DMS 273 (cell line): ENCODE measurements at regions not wholly inside any gene's neighbourhood (a gene's known extent, or its start where the extent isn't known, plus 50 kb on each side); places are given as distances from the start of the nearest gene placed in this dataset.

Source experiments
- DNase-seq: peaks from one replicate; lab custom pipeline; 2025; ENCODE audit not compliant: unreplicated experiment; lab: John Stamatoyannopoulos, UW

DNA sequence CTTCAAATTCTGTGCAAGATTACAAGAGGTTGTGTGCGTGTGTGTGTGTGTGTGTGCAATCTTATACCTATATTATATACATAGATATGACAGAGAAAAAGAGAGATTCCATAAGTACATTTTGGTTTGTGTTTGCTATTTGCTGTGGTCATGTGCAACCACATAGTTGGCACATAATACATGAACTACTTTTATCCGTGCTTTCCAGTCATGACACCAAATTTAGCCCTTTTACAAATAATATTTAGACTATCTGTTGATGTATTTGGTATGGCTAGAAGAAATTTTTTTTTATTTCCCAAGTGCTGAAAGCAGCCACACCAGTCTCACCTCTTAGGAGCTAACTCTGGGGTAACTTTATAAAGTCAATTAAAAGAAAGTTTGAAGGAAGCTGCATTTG is 63.5 kb upstream of the EGFR start:
- DNase-seq: no peak

GRCh38 chr7:54955696-54956420 is 63.0 kb upstream of the EGFR start:
- DNase-seq: no peak

- DNase-seq: no peak
Observed at GRCh38 chr7:54956865-54957264, 62.0 kb upstream of the EGFR start.

DNA sequence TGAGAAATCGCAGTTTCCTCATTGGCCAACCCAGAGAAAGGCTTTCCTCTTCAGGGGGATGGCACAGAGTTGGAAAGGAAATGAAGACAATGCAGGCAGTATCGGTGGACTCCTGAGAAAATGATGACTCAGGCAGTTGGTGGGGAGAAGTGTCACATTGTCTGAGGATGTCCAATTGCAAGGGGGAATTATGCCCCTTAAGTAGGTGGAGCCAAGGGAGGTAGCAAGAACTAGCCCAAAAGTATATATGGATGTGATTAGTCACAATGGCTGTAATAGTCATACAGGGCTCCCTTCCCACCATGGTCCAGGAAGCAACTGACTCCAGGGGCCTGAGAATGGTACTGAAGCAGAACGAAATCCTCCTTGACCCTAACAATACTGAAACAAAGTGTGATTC is 58.3 kb upstream of the EGFR start:
- DNase-seq: no peak

DNA sequence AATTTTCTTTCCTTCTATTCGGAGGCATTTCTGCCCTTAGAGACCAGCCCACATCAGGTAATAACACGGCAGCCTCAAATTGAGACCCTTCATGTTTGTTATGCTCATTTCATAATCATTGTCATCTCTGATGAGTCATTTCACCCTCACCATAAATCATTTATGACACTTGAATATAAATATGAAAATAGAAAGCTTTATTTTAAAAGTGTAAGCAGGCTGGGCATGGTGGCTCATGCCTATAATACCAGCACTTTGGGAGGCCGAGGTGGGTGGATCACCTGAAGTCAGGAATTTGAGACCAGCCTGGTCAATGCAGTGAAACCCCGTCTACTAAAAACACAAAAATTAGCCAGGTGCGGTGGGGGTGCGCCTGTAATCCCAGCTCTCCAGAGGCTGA is 57.4 kb upstream of the EGFR start:
- no peak for DNase-seq

DNA sequence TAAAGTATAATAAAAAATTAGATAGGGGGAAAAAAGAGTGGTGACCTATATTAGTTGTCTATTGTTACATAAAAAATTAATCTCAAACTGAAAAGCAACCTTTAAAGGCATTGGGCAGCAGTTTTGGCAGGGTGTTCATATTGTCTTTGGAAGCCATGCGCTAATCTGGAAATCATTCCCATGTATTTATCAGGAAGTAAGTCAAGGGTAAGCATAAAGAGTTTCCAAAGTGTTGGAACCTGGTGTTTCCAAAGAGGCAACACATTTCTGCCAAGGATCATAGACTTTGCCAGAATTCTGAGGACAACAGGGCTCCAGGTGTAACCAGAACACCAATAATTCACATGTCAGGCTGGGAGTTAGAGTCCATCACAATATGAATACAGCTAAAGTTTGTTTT is 55.7 kb upstream of the EGFR start:
- DNase-seq: no peak

DNA sequence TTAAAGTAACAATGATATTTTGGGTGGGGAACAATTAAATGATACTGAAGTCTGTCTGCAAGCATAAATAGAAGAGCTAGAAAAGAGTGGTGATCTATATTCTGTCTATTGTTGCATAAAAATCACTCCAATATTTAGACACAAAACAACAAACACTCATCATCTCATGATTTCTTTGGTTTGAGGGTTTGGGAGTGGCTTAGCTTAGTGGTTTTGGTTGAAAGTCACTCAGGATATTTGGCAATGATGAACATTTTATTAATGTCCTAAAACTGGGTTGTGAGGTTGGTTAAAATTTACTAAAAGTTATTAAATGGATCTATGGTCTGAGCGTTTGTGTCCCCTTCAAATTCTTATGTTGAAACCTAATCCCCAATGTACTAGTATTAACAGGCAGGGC is 54.7 kb upstream of the EGFR start:
- DNase-seq: no peak

DNA sequence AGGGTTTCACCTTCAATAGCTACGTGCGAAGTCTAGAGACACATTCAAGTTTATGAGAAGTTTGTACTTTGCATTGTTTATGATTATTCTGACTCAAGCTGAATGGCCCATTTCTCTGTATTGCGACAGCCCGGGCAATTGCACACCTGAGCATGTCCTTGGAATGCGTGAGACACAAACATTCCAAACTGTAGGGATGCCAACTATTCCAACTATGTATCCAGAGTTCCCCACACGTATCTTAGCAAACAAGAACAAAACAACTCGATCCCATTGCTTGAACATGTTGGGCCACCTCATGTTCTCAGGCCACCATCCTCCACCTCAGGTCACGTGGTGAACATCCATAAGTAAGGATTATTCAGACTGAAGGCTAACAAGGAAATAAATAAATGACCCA is 51.4 kb upstream of the EGFR start:
- DNase-seq: no peak

DNA sequence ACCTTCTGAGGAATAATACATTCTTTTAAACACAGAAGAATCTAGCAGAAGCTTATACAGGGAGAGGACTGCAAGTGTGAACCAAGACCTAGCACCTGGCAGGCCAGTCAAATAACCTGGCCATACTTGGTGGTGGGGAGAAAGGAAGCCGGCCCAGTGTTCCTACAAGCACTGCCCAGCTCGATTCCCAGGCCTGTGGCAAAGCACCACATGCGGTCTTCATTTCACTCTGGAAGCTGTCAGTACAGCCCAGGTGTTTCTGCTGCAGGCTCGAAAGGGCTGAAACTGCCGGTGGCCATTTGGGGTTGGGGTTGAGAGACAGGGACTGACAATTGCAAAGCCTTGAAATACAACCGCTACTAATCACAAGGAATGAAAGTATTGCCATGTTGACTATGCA is 50.8 kb upstream of the EGFR start:
- DNase-seq: no peak
